A673 (cell line): ENCODE measurements at regions not wholly inside any gene's neighbourhood (a gene's known extent, or its start where the extent isn't known, plus 50 kb on each side); places are given as distances from the start of the nearest gene placed in this dataset.

Source experiments
- CTCF ChIP-seq: fragments of 300-800, 200-600 bp; sonication (generic); conservative IDR thresholded peaks from 2 replicates; pipeline ENCODE4 v1.5.1; 2017; ENCODE audit warnings: low read depth, mild to moderate bottlenecking, antibody characterized with exemption, low read length, moderate library complexity, mixed read lengths
- EZH2 ChIP-seq: fragments of 200-600 bp; sonication (generic); IDR thresholded peaks from 2 replicates; pipeline ENCODE4 v1.6.1; 2017; ENCODE audit warnings: borderline replicate concordance, low read depth, mild to moderate bottlenecking, mixed read lengths, antibody characterized with exemption, low read length; ENCODE audit not compliant: poor library complexity, severe bottlenecking

DNA sequence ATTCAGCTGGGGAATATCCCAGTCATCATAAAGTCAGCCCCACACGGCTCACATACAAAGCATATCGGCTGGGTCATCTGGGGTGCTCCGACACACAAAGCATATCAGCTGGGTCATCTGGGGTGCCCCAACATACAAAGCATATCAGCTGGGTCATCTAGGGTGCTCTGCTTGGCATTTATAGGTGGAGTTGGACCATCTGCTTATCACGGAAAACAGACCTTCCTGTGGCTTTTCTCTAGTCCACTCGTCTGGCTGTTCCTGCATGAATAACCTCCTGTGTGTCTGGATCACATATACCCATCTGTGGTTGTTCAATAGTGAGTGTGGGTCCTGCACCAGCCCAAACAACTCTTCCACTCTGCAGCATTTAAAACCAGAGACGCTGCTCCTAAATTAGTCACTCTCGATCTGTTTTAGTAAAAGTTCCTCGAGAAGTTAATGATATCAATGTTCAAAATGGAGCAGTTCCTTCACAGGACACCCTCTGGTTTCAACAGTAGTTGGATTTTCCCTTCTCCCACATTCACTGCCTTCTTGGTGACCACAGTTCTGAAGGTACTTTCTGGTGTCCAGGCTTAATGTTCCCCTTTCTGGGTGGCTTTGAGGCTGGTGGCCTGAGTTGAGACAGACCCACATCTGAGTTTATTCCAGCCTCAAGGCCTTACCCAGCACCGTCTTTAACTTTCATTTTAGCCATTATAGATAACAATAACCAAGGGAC lies 70.0 kb upstream of the FRG1 start:
- no peak for TF ChIP-seq CTCF
- TF ChIP-seq EZH2: no peak
